IMR-90 (cell line): ENCODE measurements at regions not wholly inside any gene's neighbourhood (a gene's known extent, or its start where the extent isn't known, plus 50 kb on each side); places are given as distances from the start of the nearest gene placed in this dataset.

Experiments used
- ATAC-seq: fragments of 200-7000 bp; cut with Tn5 transposase; 2 replicates; pipeline ENCODE4 v1.9.1; 2020; ENCODE audit warnings: low read depth, mild to moderate bottlenecking, moderate library complexity
- BruUV-seq: library from RNA; stranded (reverse); fragments of 400-500 nt; replicated peaks from 2 replicates; lab custom pipeline; 2021; lab: Mats Ljungman, UMichigan
- CTCF ChIA-PET: fragments of 300-600 bp; formaldehyde crosslinking; extraction: SDS; loops from one replicate; lab custom pipeline; 2021; ENCODE audit warnings: antibody characterized with exemption; lab: Yijun Ruan, JAX
- POLR2A ChIA-PET: fragments of 300-600 bp; sonication (Branson Sonifier 250); formaldehyde crosslinking; loops from one replicate; lab custom pipeline; 2022; ENCODE audit warnings: antibody characterized with exemption; ENCODE audit not compliant: unreplicated experiment; lab: Charles Lee
- DNase-seq: peaks from one replicate; pipeline ENCODE4 v3.0.0; 2013
- H2AFZ ChIP-seq: replicated peaks from 2 replicates; pipeline ENCODE3; 2013; ENCODE audit warnings: low read length, mild to moderate bottlenecking; ENCODE audit not compliant: poor library complexity
- H2AK5ac ChIP-seq: 2 replicates; pipeline ENCODE4 v1.6.1; 2013; ENCODE audit warnings: low read depth, low read length, inconsistent platforms
- H2AK9ac ChIP-seq: replicated peaks from 2 replicates; pipeline ENCODE3; 2013; ENCODE audit warnings: mild to moderate bottlenecking, low read depth, low read length, moderate library complexity; ENCODE audit not compliant: poor library complexity
- H2BK120ac ChIP-seq: 2 replicates; pipeline ENCODE4 v1.6.1; 2013; ENCODE audit warnings: low read depth, low read length, inconsistent platforms
- H2BK15ac ChIP-seq: 3 replicates; pipeline ENCODE4 v1.6.1; 2013; ENCODE audit warnings: low read depth, low read length, inconsistent platforms
- H2BK20ac ChIP-seq: 2 replicates; pipeline ENCODE4 v1.6.1; 2013; ENCODE audit warnings: low read depth, mild to moderate bottlenecking, inconsistent platforms, low read length, moderate library complexity
- H2BK5ac ChIP-seq: 2 replicates; pipeline ENCODE4 v1.6.1; 2013; ENCODE audit warnings: mild to moderate bottlenecking, low read depth, low read length, inconsistent platforms; ENCODE audit not compliant: poor library complexity, severe bottlenecking
- H3K14ac ChIP-seq: replicated peaks from 2 replicates; pipeline ENCODE4 v1.6.1; 2013; ENCODE audit warnings: low read depth, low read length, inconsistent platforms
- H3K18ac ChIP-seq: 2 replicates; pipeline ENCODE4 v1.6.1; 2013; ENCODE audit warnings: low read depth, low read length, control low read depth
- H3K23ac ChIP-seq: 2 replicates; pipeline ENCODE4 v1.6.1; 2013; ENCODE audit warnings: low read depth, low read length, inconsistent platforms
- H3K27ac ChIP-seq: 2 replicates; pipeline ENCODE4 v1.5.1; 2013; ENCODE audit warnings: mild to moderate bottlenecking, control low read depth, low read length; ENCODE audit not compliant: insufficient read depth
- H3K27me3 ChIP-seq: 2 replicates; pipeline ENCODE4 v1.6.1; 2013; ENCODE audit warnings: low read length; ENCODE audit not compliant: control insufficient read depth, insufficient read depth
- H3K36me3 ChIP-seq: 2 replicates; pipeline ENCODE4 v1.6.1; 2013; ENCODE audit warnings: low read length, mixed read lengths; ENCODE audit not compliant: control insufficient read depth, insufficient read depth
- H3K4ac ChIP-seq: 2 replicates; pipeline ENCODE4 v1.6.1; 2013; ENCODE audit warnings: low read depth, low read length, inconsistent platforms
- H3K4me1 ChIP-seq: 2 replicates; pipeline ENCODE4 v1.6.1; 2013; ENCODE audit warnings: low read length, mixed read lengths; ENCODE audit not compliant: control insufficient read depth, insufficient read depth
- H3K4me2 ChIP-seq: 2 replicates; pipeline ENCODE4 v1.6.1; 2013; ENCODE audit warnings: low read depth, mild to moderate bottlenecking, control low read depth, low read length, moderate library complexity
- H3K4me3 ChIP-seq: 2 replicates; pipeline ENCODE4 v1.5.1; 2013; ENCODE audit warnings: low read depth, mild to moderate bottlenecking, control low read depth, low read length, moderate library complexity; ENCODE audit not compliant: insufficient read depth
- H3K56ac ChIP-seq: 2 replicates; pipeline ENCODE4 v1.6.1; 2013; ENCODE audit warnings: low read length, inconsistent platforms; ENCODE audit not compliant: insufficient read depth; ENCODE audit errors: extremely low read depth
- H3K79me1 ChIP-seq, 2 experiments: 2 replicates each; pipeline ENCODE4 v1.6.1; 2013; ENCODE audit warnings: low read length in 2 of 2, inconsistent platforms in 1 of 2, low read depth in 1 of 2
- H3K9ac ChIP-seq: 2 replicates; pipeline ENCODE4 v1.6.1; 2013; ENCODE audit warnings: low read depth, low read length, control low read depth
- H3K9me1 ChIP-seq: 2 replicates; pipeline ENCODE4 v1.6.1; 2013; ENCODE audit warnings: low read length, inconsistent platforms; ENCODE audit not compliant: insufficient read depth
- H3K9me3 ChIP-seq: 2 replicates; pipeline ENCODE4 v1.6.1; 2013; ENCODE audit warnings: low read length; ENCODE audit not compliant: control insufficient read depth, insufficient read depth
- H4K20me1 ChIP-seq: 2 replicates; pipeline ENCODE4 v1.6.1; 2013; ENCODE audit warnings: low read length, inconsistent platforms; ENCODE audit not compliant: insufficient read depth
- H4K5ac ChIP-seq: 2 replicates; pipeline ENCODE4 v1.6.1; 2013; ENCODE audit warnings: mild to moderate bottlenecking, low read depth, low read length, control low read depth
- H4K8ac ChIP-seq, 2 experiments: 2 replicates each; pipeline ENCODE4 v1.6.1; 2013; ENCODE audit warnings: low read depth in 2 of 2, low read length in 2 of 2, control low read depth in 1 of 2, inconsistent platforms in 1 of 2
- H4K91ac ChIP-seq: 2 replicates; pipeline ENCODE4 v1.6.1; 2013; ENCODE audit warnings: low read depth, low read length, inconsistent platforms; ENCODE audit not compliant: insufficient read depth
- CEBPB ChIP-seq: IDR thresholded peaks from 2 replicates; pipeline ENCODE4 v1.6.1; 2012; ENCODE audit warnings: low read depth, low read length, improper control_type of control experiment
- MAFK ChIP-seq: IDR thresholded peaks from 2 replicates; pipeline ENCODE4 v1.6.1; 2012; ENCODE audit warnings: low read depth, low read length, improper control_type of control experiment
- MXI1 ChIP-seq: IDR thresholded peaks from 2 replicates; pipeline ENCODE4 v1.6.1; 2012; ENCODE audit warnings: low read depth, mild to moderate bottlenecking, low read length, moderate library complexity, borderline replicate concordance
- POLR2A ChIP-seq: IDR thresholded peaks from 2 replicates; pipeline ENCODE4 v1.6.1; 2012; ENCODE audit warnings: mild to moderate bottlenecking, low read depth, low read length
- RAD21 ChIP-seq: IDR thresholded peaks from 2 replicates; pipeline ENCODE4 v1.6.1; 2012; ENCODE audit warnings: low read length, improper control_type of control experiment
- RCOR1 ChIP-seq: IDR thresholded peaks from 2 replicates; pipeline ENCODE4 v1.6.1; 2012; ENCODE audit warnings: mild to moderate bottlenecking, low read length, improper control_type of control experiment; ENCODE audit not compliant: insufficient replicate concordance
- WGBS, 2 experiments: methylation state at CpG; one replicate each; pipeline versions ENCODE4 v1.1.5 to v1.1.7; 2013; ENCODE audit warnings: missing lambda C conversion rate in 2 of 2; ENCODE audit not compliant: insufficient read length in 1 of 2; ENCODE audit errors: extremely low coverage in 2 of 2; 5-methylcytosine and 5-hydroxymethylcytosine counted together
- dilution Hi-C: fragments of 300-500 bp; cut with HindIII; formaldehyde crosslinking; loops from one replicate; pipeline ENCODE4 v1.14.3; 2018; ENCODE audit warnings: low sequenced_read_pairs; ENCODE audit not compliant: unreplicated experiment
- in situ Hi-C: fragments of 300-500 bp; cut with MboI; formaldehyde crosslinking; loops from 3 replicates; pipeline ENCODE4 v1.14.3; 2019; ENCODE audit warnings: low sequenced_read_pairs, inconsistent platforms, mixed read lengths
- intact Hi-C: fragments of 100-400 bp; cut with micrococcal nuclease; formaldehyde crosslinking; loops from 2 replicates; pipeline ENCODE4 v1.10.0; 2022
- TF ChIP-seq, protein P1 (sequence below): conservative IDR thresholded peaks from 2 replicates; pipeline ENCODE4 v1.5.1; 2012; ENCODE audit warnings: mild to moderate bottlenecking, low read depth, low read length, improper control_type of control experiment

DNA sequence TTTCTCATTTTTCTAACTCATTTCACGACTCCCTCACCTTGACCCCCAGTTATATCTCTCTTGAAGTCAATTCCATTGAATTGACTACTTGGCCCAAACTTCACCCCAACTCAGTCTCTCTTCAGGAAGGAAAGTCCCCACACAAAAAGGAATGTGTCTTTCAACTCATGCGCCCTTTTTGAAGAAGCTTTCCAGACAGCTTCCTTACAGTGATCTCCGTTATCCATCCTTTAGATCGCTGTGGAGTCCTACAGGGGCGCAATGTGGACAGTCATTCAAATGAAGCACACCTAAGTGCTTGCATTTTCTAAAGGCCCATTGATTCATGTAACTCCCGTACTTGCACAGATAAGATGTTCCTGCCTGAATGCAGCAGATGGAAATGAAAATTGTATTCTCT, 101.1 kb upstream of the VPREB1 start:
- Histone ChIP-seq H3K23ac (no peak overlapping the region), H3K9me3 (no peaks in the 10 kb centered on the region), H3K4ac (no peak overlapping the region), H3K9ac (no peak overlapping the region), H3K4me2 (no peak overlapping the region), H2BK20ac (no peak overlapping the region), H3K4me3 (no peak overlapping the region), H2BK5ac (no peak overlapping the region), H3K14ac (no peak overlapping the region), H3K4me1 (no peaks in the 10 kb centered on the region), H2BK15ac (no peak overlapping the region), H2AK5ac (no peak overlapping the region), H4K20me1 (no peaks in the 10 kb centered on the region), H4K91ac (no peak overlapping the region), H2BK120ac (no peak overlapping the region), H4K8ac (no peak overlapping the region), H3K9me1 (no peaks in the 10 kb centered on the region), H4K5ac (no peak overlapping the region), H3K18ac (no peak overlapping the region), H3K56ac (no peak overlapping the region), H2AK9ac (no peak overlapping the region), H3K79me1 (no peaks in the 10 kb centered on the region), H3K27ac (no peak overlapping the region), H3K27me3 (peaks cover 36% of the 10 kb centered on the region), H2AFZ (no peak overlapping the region), H3K36me3 (no peaks in the 10 kb centered on the region)
- dilution Hi-C loops = no loop called here
- in situ Hi-C loops = no loop called here
- ChIA-PET POLR2A (interaction anchor here (1.0 kb wide), 1 partner anchor 105 kb away, joined by 3 read pairs; no protein-coding TSS in a partner anchor), CTCF (interaction anchor here (1.0 kb wide), 1 partner anchor 12 kb away, joined by 3 read pairs; no protein-coding TSS in a partner anchor)
- intact Hi-C loops = no loop called here
- TF ChIP-seq RCOR1 (no peak), RAD21 (no peak), MXI1 (no peak), CEBPB (no peak), MAFK (no peak), POLR2A (no peak)
- TF ChIP-seq, protein P1, sequence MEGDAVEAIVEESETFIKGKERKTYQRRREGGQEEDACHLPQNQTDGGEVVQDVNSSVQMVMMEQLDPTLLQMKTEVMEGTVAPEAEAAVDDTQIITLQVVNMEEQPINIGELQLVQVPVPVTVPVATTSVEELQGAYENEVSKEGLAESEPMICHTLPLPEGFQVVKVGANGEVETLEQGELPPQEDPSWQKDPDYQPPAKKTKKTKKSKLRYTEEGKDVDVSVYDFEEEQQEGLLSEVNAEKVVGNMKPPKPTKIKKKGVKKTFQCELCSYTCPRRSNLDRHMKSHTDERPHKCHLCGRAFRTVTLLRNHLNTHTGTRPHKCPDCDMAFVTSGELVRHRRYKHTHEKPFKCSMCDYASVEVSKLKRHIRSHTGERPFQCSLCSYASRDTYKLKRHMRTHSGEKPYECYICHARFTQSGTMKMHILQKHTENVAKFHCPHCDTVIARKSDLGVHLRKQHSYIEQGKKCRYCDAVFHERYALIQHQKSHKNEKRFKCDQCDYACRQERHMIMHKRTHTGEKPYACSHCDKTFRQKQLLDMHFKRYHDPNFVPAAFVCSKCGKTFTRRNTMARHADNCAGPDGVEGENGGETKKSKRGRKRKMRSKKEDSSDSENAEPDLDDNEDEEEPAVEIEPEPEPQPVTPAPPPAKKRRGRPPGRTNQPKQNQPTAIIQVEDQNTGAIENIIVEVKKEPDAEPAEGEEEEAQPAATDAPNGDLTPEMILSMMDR = no peak
- 79% methylated on average over 5 of the region's 6 CpGs; no CpG with 5 or more reads in 1 of the 2 experiments for WGBS, 2 experiments
- DNase-seq (no peak), ATAC-seq (no peak)
- no TSS peak for BruUV-seq
